Fibroblast of lung (primary cell): ENCODE measurements at regions not wholly inside any gene's neighbourhood (a gene's known extent, or its start where the extent isn't known, plus 50 kb on each side); places are given as distances from the start of the nearest gene placed in this dataset.

Source experiments
- EZH2 ChIP-seq: IDR thresholded peaks from 2 replicates; pipeline ENCODE4 v1.5.1; 2012; ENCODE audit warnings: low read length, control low read depth, mild to moderate bottlenecking; ENCODE audit errors: missing control alignments
- TF ChIP-seq, protein P1 (sequence below), 2 donors: IDR thresholded peaks in 1 of 2; conservative IDR thresholded peaks in 1 of 2; 1 replicate in 1 of 2; 2 replicates in 1 of 2; pipeline ENCODE4 v1.5.1; 2011 to 2012; ENCODE audit warnings: low read length in 2 of 2, control low read depth in 1 of 2, inconsistent platforms in 1 of 2, low read depth in 1 of 2, mild to moderate bottlenecking in 1 of 2

GRCh38 chr6:74114428-74114827, 418.4 kb downstream of the CD109 start:
- TF ChIP-seq, protein P1, sequence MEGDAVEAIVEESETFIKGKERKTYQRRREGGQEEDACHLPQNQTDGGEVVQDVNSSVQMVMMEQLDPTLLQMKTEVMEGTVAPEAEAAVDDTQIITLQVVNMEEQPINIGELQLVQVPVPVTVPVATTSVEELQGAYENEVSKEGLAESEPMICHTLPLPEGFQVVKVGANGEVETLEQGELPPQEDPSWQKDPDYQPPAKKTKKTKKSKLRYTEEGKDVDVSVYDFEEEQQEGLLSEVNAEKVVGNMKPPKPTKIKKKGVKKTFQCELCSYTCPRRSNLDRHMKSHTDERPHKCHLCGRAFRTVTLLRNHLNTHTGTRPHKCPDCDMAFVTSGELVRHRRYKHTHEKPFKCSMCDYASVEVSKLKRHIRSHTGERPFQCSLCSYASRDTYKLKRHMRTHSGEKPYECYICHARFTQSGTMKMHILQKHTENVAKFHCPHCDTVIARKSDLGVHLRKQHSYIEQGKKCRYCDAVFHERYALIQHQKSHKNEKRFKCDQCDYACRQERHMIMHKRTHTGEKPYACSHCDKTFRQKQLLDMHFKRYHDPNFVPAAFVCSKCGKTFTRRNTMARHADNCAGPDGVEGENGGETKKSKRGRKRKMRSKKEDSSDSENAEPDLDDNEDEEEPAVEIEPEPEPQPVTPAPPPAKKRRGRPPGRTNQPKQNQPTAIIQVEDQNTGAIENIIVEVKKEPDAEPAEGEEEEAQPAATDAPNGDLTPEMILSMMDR (conservative IDR thresholded peaks at IDR 0.05 in 1 of 2, IDR thresholded peaks at IDR 0.05 in 1 of 2; ENCODE audit: low read depth in 1 of 2, low read length in 2 of 2) = no peak
- TF ChIP-seq EZH2 = no peak
